ENCODE measurements at regions not wholly inside any gene's neighbourhood (a gene's known extent, or its start where the extent isn't known, plus 50 kb on each side); places are given as distances from the start of the nearest gene placed in this dataset.
A peak's percentile ranks its signal among the peaks of the same experiment; 100 is the strongest.
"Not testable (repeated sequence)": the region's sequence is repeated elsewhere in the genome, so short reads cannot be mapped to it uniquely, and the experiment has no call there.

DNA sequence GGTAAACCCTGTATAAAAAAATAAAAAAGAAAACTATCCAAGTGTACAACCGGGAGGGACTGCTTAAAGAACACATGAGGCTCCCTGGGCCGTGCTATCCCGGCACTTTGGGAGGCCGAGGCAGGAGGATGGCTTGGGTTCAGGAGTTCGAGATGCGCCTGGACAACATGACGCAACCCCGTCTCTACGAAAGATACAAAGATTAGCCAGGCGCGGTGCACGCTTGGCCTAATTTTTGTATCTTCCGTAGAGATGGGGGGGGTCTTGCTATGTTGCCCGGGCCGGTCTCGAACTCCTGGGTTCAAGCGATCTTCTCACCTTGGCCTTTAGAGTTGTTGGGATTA lies 101.7 kb upstream of the VKORC1L1 start:
- not testable (repeated sequence) for H3K9me3 Mint-ChIP-seq, H3K27me3 Mint-ChIP-seq, DNase-seq
- Mint-ChIP-seq H3K4me1 (ENCODE audit: low read depth) (peaks cover 11% of the 10 kb centered on the region), H3K4me3 (peak overlapping the region; percentile 89), H3K36me3 (ENCODE audit: low read depth) (peaks cover 11% of the 10 kb centered on the region), H3K27ac (peak overlapping the region; percentile 92)

DNA sequence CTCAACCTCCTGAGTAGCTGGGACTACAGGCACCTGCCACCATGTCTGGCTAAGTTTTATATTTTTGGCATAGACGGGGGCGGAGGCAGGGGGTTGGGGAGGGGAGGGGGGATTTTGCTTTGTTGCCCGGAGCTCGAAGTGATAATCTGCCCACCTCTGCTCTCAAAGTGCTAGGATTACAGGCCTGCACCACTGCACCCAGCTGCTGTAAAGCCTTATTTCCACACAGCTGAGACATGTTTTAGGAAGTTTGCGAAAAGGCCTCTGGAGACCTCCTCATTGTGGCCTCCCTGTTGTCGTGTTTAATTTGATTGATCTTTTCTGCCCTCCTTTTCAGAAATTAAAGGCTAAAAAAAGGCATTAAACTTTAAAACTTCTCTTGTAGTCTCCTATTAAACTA lies 96.2 kb upstream of the VKORC1L1 start:
- not testable (repeated sequence) for H3K4me1 Mint-ChIP-seq (ENCODE audit: low read depth); H3K9me3 Mint-ChIP-seq; DNase-seq; H3K27ac Mint-ChIP-seq; H3K4me3 Mint-ChIP-seq; H3K36me3 Mint-ChIP-seq (ENCODE audit: low read depth); H3K27me3 Mint-ChIP-seq

DNA sequence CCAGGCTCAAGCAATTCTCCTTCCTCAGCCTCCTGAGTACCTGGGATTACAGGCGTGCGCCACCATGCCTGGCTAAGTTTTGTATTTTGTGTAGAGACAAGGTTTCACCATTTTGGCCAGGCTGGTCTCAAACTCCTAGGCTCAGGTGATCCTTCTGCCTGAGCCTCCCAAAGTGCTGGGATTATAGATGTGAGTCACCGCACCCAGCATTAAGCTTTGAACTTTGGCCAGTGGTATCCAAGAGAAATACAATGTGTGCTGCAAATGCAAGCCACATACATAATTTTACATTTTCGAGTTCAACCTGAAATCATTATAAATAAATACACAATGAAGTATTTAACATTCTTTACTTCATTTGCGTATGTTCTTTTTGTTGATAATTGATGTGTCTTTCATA lies 82.9 kb upstream of the VKORC1L1 start:
- not testable (repeated sequence) for DNase-seq; H3K27ac Mint-ChIP-seq; H3K4me3 Mint-ChIP-seq; H3K9me3 Mint-ChIP-seq; H3K27me3 Mint-ChIP-seq; H3K36me3 Mint-ChIP-seq (ENCODE audit: low read depth); H3K4me1 Mint-ChIP-seq (ENCODE audit: low read depth)

- H3K27me3 Mint-ChIP-seq; H3K4me1 Mint-ChIP-seq (ENCODE audit: low read depth): not testable (repeated sequence)
These were observed 81.1 kb upstream of the VKORC1L1 start for GRCh38 chr7:65791788-65792187.

DNA sequence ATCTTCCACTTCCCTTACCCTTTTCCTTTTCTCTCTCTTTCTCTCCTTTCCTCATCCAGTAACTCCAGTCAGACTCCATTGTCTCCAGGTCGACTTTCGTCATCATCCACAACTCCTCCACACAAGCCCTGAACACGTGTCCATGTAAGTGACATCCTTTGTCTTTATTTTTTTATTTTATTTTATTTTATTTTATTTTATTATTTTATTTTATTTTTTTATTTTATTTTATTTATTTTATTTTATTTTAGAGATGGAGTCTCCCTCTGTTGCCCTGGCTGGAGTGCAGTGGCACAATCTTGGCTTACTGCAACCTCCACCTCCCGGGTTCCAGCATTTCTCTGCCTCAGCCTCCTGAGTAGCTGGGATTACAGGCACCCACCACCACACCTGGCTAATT lies 80.1 kb upstream of the VKORC1L1 start:
- not testable (repeated sequence) for H3K27me3 Mint-ChIP-seq; H3K9me3 Mint-ChIP-seq; DNase-seq; H3K4me1 Mint-ChIP-seq (ENCODE audit: low read depth); H3K36me3 Mint-ChIP-seq (ENCODE audit: low read depth); H3K4me3 Mint-ChIP-seq; H3K27ac Mint-ChIP-seq

More at GRCh38 chr7:65791788-65792187, 81.1 kb upstream of the VKORC1L1 start:
- H3K4me3 Mint-ChIP-seq; H3K27ac Mint-ChIP-seq; H3K9me3 Mint-ChIP-seq; DNase-seq; H3K36me3 Mint-ChIP-seq (ENCODE audit: low read depth): not testable (repeated sequence)

DNA sequence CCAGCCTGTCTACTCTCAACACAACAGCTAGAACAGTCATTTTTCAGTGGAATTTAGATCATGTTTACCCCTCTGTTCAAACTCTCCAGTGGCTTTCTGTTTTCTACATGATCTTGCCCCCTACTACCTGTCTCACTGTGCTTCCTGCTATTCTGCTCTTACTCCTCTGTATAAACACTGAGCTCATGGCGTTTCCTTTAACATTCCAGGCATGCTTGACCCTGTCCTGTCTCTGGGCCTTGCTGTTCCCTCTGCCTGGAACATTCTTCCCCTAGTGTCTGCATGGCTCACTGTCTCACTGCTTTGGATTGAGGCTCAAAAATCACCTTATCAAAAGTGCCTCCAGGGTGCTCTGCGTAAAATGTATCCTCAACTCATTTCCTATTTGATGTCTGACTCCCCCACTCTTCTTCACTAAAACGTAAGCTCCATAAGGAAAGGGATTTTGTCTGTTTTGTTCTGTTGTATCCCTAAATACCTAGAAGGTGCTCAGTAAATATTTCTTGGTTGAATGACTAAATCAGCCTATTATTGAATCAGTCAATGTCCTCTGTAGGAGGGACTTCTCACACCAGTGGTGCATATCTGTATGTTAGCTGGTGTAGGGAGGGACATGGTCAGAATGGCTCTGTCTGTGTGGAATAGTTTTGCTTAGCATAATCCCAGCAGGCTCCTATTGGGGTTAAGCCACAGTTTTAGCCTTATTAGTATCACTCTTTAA lies 78.0 kb upstream of the VKORC1L1 start:
- not testable (repeated sequence) for H3K4me3 Mint-ChIP-seq; H3K4me1 Mint-ChIP-seq (ENCODE audit: low read depth); DNase-seq; H3K9me3 Mint-ChIP-seq; H3K27me3 Mint-ChIP-seq; H3K36me3 Mint-ChIP-seq (ENCODE audit: low read depth); H3K27ac Mint-ChIP-seq

GRCh38 chr7:65795392-65795716 lies 77.5 kb upstream of the VKORC1L1 start:
- not testable (repeated sequence) for H3K27ac Mint-ChIP-seq; H3K4me3 Mint-ChIP-seq; DNase-seq; H3K27me3 Mint-ChIP-seq; H3K4me1 Mint-ChIP-seq (ENCODE audit: low read depth); H3K9me3 Mint-ChIP-seq; H3K36me3 Mint-ChIP-seq (ENCODE audit: low read depth)

DNA sequence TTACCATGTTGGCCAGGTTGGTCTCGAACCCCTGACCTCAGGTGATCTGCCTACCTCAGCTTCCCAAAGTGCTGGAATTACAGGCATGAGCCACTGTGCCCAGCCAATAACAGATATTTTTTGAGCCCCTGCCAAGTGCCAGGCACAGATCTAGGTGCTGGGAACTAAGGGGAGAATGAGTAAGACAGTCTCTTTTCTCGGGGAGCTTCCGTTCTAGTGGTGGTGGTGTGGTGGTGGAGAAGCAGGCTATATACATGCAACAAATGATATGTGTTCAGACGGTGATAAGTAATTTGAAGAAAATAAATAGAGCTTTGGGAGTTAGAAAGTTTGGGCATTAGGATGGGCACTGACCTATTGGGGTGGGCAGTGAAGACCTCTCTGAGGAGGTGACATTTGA lies 76.7 kb upstream of the VKORC1L1 start:
- no peak overlapping the region for H3K27ac Mint-ChIP-seq
- H3K9me3 Mint-ChIP-seq: no peaks in the 10 kb centered on the region
- DNase-seq: no peak
- H3K4me3 Mint-ChIP-seq: no peak overlapping the region
- no peaks in the 10 kb centered on the region for H3K36me3 Mint-ChIP-seq (ENCODE audit: low read depth)
- no peaks in the 10 kb centered on the region for H3K27me3 Mint-ChIP-seq
- peaks cover 8% of the 10 kb centered on the region for H3K4me1 Mint-ChIP-seq (ENCODE audit: low read depth)

DNA sequence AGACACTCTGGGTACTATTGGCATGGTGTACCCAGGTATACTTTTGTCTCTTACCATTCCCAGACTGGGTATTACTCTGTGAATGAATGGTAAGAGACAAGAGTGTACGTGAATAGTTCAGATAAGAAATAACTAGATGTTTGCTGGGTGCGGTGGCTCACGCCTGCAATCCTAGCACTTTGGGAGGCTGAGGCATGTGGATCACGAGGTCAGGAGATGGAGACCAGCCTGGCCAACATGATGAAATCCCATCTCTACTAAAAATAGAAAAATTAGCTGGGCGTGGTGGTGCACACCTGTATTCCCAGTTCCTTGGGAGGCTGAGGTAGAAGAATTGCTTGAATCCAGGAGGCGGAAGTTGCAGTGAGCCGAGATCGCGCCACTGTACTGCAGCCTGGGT lies 75.8 kb upstream of the VKORC1L1 start:
- not testable (repeated sequence) for H3K36me3 Mint-ChIP-seq (ENCODE audit: low read depth); DNase-seq; H3K27me3 Mint-ChIP-seq; H3K27ac Mint-ChIP-seq; H3K4me1 Mint-ChIP-seq (ENCODE audit: low read depth); H3K4me3 Mint-ChIP-seq; H3K9me3 Mint-ChIP-seq

- not testable (repeated sequence) for H3K27ac Mint-ChIP-seq; DNase-seq; H3K4me1 Mint-ChIP-seq (ENCODE audit: low read depth); H3K36me3 Mint-ChIP-seq (ENCODE audit: low read depth); H3K4me3 Mint-ChIP-seq; H3K9me3 Mint-ChIP-seq; H3K27me3 Mint-ChIP-seq
These were observed 75.3 kb upstream of the VKORC1L1 start for GRCh38 chr7:65797566-65797965.

DNA sequence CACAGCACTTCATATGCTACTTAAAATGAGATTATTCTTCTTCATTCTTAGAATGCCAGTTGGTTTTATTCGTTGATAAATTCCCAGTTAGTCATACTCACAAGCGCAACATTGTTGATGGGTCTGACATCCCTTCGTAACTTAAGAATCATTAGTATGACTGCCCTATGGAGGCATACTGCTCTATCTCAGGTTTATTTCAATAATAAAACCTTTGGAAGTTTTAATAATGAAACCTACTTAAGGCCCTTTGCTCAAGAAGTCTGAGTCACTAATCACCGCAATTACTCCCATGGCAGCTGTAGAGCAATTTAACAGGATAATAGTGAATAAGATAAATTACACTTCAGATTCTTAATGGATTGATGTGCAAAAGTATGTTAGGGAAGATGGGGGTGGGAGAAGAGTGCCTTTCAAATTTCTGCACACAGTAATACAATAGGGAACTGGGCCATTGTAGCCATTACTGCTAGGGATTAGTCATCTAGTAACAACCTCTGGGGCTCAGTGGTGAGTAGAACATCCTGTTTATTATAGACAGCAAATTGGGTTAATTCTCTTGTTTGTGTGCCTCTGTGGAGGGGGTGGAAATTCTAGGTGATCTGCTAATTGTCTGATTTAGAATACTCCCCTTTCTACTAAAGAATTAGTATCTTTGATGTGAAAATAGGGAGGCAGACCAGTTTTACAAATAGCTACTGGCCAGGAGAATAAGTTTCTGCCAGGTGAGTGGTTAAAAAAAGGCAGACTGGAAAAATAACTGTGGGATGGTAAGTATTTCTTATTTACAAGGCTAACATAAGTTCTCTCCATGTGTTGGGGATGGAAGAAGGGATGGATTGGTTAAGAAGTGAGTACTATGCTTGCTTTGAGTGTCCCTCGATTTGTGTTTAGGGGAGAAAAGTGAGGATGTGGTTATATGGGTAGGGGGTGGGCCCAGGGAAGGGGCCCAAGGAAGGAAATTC lies 74.5 kb upstream of the VKORC1L1 start:
- no peak for DNase-seq
- Mint-ChIP-seq H3K27me3 (no peaks in the 10 kb centered on the region), H3K4me1 (ENCODE audit: low read depth) (peaks cover 8% of the 10 kb centered on the region), H3K9me3 (no peaks in the 10 kb centered on the region), H3K4me3 (no peak overlapping the region), H3K27ac (peak overlapping the region; percentile 18), H3K36me3 (ENCODE audit: low read depth) (no peaks in the 10 kb centered on the region)

GRCh38 chr7:65800191-65800590 lies 72.7 kb upstream of the VKORC1L1 start:
- DNase-seq; H3K4me1 Mint-ChIP-seq (ENCODE audit: low read depth); H3K9me3 Mint-ChIP-seq; H3K4me3 Mint-ChIP-seq; H3K27me3 Mint-ChIP-seq; H3K36me3 Mint-ChIP-seq (ENCODE audit: low read depth); H3K27ac Mint-ChIP-seq: not testable (repeated sequence)

- H3K36me3 Mint-ChIP-seq (ENCODE audit: low read depth): no peaks in the 10 kb centered on the region
- H3K4me3 Mint-ChIP-seq: no peak overlapping the region
- H3K4me1 Mint-ChIP-seq (ENCODE audit: low read depth): peaks cover 8% of the 10 kb centered on the region
- no peaks in the 10 kb centered on the region for H3K9me3 Mint-ChIP-seq
- no peak for DNase-seq
- no peak overlapping the region for H3K27ac Mint-ChIP-seq
- H3K27me3 Mint-ChIP-seq: no peaks in the 10 kb centered on the region
These were observed 72.0 kb upstream of the VKORC1L1 start for GRCh38 chr7:65800890-65801341.

- H3K4me3 Mint-ChIP-seq: no peak overlapping the region
- no peaks in the 10 kb centered on the region for H3K4me1 Mint-ChIP-seq (ENCODE audit: low read depth)
- no peaks in the 10 kb centered on the region for H3K36me3 Mint-ChIP-seq (ENCODE audit: low read depth)
- DNase-seq: no peak
- H3K27me3 Mint-ChIP-seq: no peaks in the 10 kb centered on the region
- no peak overlapping the region for H3K27ac Mint-ChIP-seq
- peaks cover 2% of the 10 kb centered on the region for H3K9me3 Mint-ChIP-seq
These were observed 68.0 kb upstream of the VKORC1L1 start for GRCh38 chr7:65804887-65805286.

DNA sequence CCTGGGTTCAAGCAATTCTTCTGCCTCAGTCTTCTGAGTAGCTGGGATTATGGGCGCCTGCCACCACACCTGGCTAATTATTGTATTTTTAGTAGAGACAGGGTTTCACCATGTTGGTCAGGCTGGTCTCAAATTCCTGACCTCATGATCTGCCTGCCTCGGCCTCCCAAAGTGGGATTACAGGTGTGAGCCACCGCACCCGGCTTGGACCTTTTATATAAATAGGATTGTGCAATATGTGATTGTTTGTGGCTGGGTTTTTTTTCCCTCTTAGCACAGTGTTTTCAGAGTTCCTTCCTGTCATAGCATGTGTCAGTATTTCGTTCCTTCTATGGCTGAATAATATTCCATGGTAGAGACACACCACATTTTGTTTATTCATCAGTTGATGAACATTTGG lies 65.8 kb upstream of the VKORC1L1 start:
- H3K27ac Mint-ChIP-seq; H3K4me3 Mint-ChIP-seq; H3K9me3 Mint-ChIP-seq; H3K36me3 Mint-ChIP-seq (ENCODE audit: low read depth); H3K27me3 Mint-ChIP-seq; H3K4me1 Mint-ChIP-seq (ENCODE audit: low read depth); DNase-seq: not testable (repeated sequence)
